Astrocyte (in vitro differentiated cells and primary cell): ENCODE measurements at regions not wholly inside any gene's neighbourhood (a gene's known extent, or its start where the extent isn't known, plus 50 kb on each side); places are given as distances from the start of the nearest gene placed in this dataset.
A peak's percentile ranks its signal among the peaks of the same experiment; 100 is the strongest.

Experiments used
- DNase-seq: peaks from one replicate; pipeline ENCODE4 v3.0.0-alpha.2; 2010; ENCODE audit warnings: low read depth
- FAIRE-seq: peaks from 2 replicates; lab custom pipeline; 2011; peaks lifted over from hg19 to GRCh38; lab: Jason Lieb, UNC
- H2AFZ ChIP-seq: 2 replicates; pipeline ENCODE4 v1.6.0; 2012; ENCODE audit warnings: low read depth, low read length, inconsistent platforms
- H3K27ac ChIP-seq: 2 replicates; pipeline ENCODE4 v1.5.1; 2011; ENCODE audit warnings: low read depth, low read length, inconsistent platforms
- H3K27me3 ChIP-seq: 2 replicates; pipeline ENCODE4 v1.6.0; 2011; ENCODE audit warnings: low read length, inconsistent platforms; ENCODE audit not compliant: insufficient read depth
- H3K36me3 ChIP-seq: 2 replicates; pipeline ENCODE4 v1.5.1; 2011; ENCODE audit warnings: low read length, inconsistent platforms; ENCODE audit not compliant: insufficient read depth
- H3K4me1 ChIP-seq: 2 replicates; pipeline ENCODE4 v1.5.1; 2011; ENCODE audit warnings: low read length, inconsistent platforms; ENCODE audit not compliant: insufficient read depth
- H3K4me2 ChIP-seq: 2 replicates; pipeline ENCODE4 v1.6.0; 2012; ENCODE audit warnings: low read length, inconsistent platforms
- H3K4me3 ChIP-seq: 2 replicates; pipeline ENCODE4 v1.5.1; 2011; ENCODE audit warnings: low read depth, mild to moderate bottlenecking, low read length, inconsistent platforms; ENCODE audit not compliant: insufficient read depth
- H3K79me2 ChIP-seq: 2 replicates; pipeline ENCODE4 v1.6.0; 2012; ENCODE audit warnings: mild to moderate bottlenecking, low read length, inconsistent platforms; ENCODE audit not compliant: insufficient read depth
- H3K9ac ChIP-seq: 2 replicates; pipeline ENCODE4 v1.6.0; 2012; ENCODE audit warnings: mild to moderate bottlenecking, low read length, inconsistent platforms
- H3K9me3 ChIP-seq: 2 replicates; pipeline ENCODE4 v1.5.1; 2012; ENCODE audit warnings: low read depth, mild to moderate bottlenecking, low read length, inconsistent platforms; ENCODE audit not compliant: insufficient read depth
- H4K20me1 ChIP-seq: 2 replicates; pipeline ENCODE4 v1.6.0; 2012; ENCODE audit warnings: low read length, inconsistent platforms; ENCODE audit not compliant: insufficient read depth
- H3K27ac Mint-ChIP-seq: one replicate; pipeline ENCODE4 v1.8.0; 2021; ENCODE audit warnings: mild to moderate bottlenecking, mixed read lengths; ENCODE audit not compliant: unreplicated experiment
- H3K27me3 Mint-ChIP-seq: one replicate; pipeline ENCODE4 v1.8.0; 2021; ENCODE audit warnings: low read depth, mixed read lengths; ENCODE audit not compliant: unreplicated experiment
- H3K36me3 Mint-ChIP-seq: one replicate; pipeline ENCODE4 v1.8.0; 2021; ENCODE audit warnings: low read depth, mixed read lengths; ENCODE audit not compliant: unreplicated experiment
- H3K4me1 Mint-ChIP-seq: one replicate; pipeline ENCODE4 v1.8.0; 2021; ENCODE audit warnings: low read depth, mixed read lengths; ENCODE audit not compliant: unreplicated experiment
- H3K4me3 Mint-ChIP-seq: one replicate; pipeline ENCODE4 v1.8.0; 2021; ENCODE audit warnings: mild to moderate bottlenecking, moderate library complexity, mixed read lengths; ENCODE audit not compliant: unreplicated experiment
- H3K9me3 Mint-ChIP-seq: one replicate; pipeline ENCODE4 v1.8.0; 2021; ENCODE audit warnings: mild to moderate bottlenecking, mixed read lengths; ENCODE audit not compliant: unreplicated experiment
- EZH2 ChIP-seq: IDR thresholded peaks from 2 replicates; pipeline ENCODE4 v1.6.1; 2012; ENCODE audit warnings: mild to moderate bottlenecking, low read length, inconsistent platforms; ENCODE audit not compliant: insufficient read depth
- TF ChIP-seq, protein P1 (sequence below): IDR thresholded peaks from 2 replicates; pipeline ENCODE4 v1.5.1; 2011; ENCODE audit warnings: low read depth, mild to moderate bottlenecking, inconsistent platforms, low read length, moderate library complexity; ENCODE audit not compliant: insufficient read depth

DNA sequence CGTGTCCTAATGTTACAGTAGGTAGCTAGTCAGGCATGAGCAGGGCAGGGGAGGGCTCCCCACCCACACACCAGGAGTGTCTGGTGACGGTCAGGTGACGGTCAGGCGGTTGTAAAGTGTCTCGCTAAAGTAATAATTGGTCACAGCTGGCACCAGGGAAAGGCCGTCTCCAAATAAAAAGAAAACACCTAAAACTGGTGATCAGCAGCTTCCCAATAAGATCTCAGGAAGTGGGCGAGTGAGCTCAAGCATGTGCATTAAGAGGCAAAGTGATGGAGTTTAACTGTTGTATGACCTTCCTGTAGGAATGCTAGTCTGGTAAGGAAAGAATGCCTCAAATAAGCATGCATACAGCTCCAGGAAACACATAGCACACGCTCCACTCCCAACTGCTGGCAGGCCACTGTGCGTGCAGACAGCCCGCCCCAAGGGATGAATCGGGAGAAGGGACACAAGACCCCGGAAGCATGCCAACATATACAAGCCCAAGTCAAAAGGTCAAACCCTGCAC lies 177.1 kb downstream of the RNF144A start:
- Mint-ChIP-seq H3K4me1 (peaks cover 9% of the 10 kb centered on the region), H3K27ac (no peak overlapping the region), H3K9me3 (peaks cover 2% of the 10 kb centered on the region), H3K27me3 (peaks cover 5% of the 10 kb centered on the region), H3K4me3 (no peak overlapping the region), H3K36me3 (no peaks in the 10 kb centered on the region)
- TF ChIP-seq, protein P1, sequence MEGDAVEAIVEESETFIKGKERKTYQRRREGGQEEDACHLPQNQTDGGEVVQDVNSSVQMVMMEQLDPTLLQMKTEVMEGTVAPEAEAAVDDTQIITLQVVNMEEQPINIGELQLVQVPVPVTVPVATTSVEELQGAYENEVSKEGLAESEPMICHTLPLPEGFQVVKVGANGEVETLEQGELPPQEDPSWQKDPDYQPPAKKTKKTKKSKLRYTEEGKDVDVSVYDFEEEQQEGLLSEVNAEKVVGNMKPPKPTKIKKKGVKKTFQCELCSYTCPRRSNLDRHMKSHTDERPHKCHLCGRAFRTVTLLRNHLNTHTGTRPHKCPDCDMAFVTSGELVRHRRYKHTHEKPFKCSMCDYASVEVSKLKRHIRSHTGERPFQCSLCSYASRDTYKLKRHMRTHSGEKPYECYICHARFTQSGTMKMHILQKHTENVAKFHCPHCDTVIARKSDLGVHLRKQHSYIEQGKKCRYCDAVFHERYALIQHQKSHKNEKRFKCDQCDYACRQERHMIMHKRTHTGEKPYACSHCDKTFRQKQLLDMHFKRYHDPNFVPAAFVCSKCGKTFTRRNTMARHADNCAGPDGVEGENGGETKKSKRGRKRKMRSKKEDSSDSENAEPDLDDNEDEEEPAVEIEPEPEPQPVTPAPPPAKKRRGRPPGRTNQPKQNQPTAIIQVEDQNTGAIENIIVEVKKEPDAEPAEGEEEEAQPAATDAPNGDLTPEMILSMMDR, result no peak
- TF ChIP-seq EZH2, result no peak
- Histone ChIP-seq H3K9ac (no peak overlapping the region), H3K9me3 (no peaks in the 10 kb centered on the region), H2AFZ (no peak overlapping the region), H3K4me3 (no peak overlapping the region), H4K20me1 (no peaks in the 10 kb centered on the region), H3K27me3 (no peaks in the 10 kb centered on the region), H3K4me1 (peaks cover 7% of the 10 kb centered on the region), H3K36me3 (no peaks in the 10 kb centered on the region), H3K27ac (no peak overlapping the region), H3K4me2 (peak overlapping the region; percentile 47), H3K79me2 (no peaks in the 10 kb centered on the region)
- DNase-seq, result peak; percentile 35
- FAIRE-seq, result no peak

DNA sequence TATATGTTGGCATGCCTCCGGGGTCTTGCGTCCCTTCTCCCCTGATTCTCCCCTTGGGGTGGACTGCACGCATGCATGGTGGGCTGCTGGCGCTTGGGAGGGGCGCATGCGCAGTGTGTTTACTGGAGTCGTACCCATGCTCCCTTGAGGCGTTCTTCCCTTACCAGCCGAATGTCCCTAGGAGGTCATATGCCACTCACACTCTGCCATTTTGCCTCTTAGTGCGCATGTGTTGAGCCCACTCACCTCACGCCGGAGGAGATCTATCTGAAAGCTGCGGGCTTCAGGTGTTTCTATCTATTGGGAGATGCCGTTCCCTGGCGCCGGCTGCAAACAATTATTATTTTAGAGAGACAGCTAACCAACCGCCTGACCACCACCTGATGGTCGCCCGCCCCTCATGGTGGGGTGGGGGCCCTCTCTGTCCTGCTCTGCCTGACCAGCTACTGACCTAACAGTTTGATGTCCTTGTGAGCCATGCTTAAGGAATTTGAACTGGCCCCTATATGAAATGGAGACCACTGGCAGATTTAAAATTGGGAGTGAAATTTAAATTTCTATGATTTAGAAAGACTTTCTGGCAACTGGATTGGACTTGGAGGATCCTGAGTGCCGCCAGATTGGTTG lies 179.6 kb downstream of the RNF144A start:
- Mint-ChIP-seq H3K4me1 (peaks cover 9% of the 10 kb centered on the region), H3K27me3 (peaks cover 5% of the 10 kb centered on the region), H3K36me3 (no peaks in the 10 kb centered on the region), H3K9me3 (peaks cover 2% of the 10 kb centered on the region), H3K27ac (no peak overlapping the region), H3K4me3 (no peak overlapping the region)
- Histone ChIP-seq H3K4me1 (peaks cover 7% of the 10 kb centered on the region), H3K27me3 (no peaks in the 10 kb centered on the region), H3K4me3 (no peak overlapping the region), H3K36me3 (no peaks in the 10 kb centered on the region), H2AFZ (peak overlapping the region; percentile 50), H4K20me1 (no peaks in the 10 kb centered on the region), H3K79me2 (no peaks in the 10 kb centered on the region), H3K9me3 (no peaks in the 10 kb centered on the region), H3K9ac (no peak overlapping the region), H3K4me2 (peak overlapping the region; percentile 79), H3K27ac (no peak overlapping the region)
- FAIRE-seq (no peak), DNase-seq (no peak)
- TF ChIP-seq, protein P1, result no peak
- no peak for TF ChIP-seq EZH2

DNA sequence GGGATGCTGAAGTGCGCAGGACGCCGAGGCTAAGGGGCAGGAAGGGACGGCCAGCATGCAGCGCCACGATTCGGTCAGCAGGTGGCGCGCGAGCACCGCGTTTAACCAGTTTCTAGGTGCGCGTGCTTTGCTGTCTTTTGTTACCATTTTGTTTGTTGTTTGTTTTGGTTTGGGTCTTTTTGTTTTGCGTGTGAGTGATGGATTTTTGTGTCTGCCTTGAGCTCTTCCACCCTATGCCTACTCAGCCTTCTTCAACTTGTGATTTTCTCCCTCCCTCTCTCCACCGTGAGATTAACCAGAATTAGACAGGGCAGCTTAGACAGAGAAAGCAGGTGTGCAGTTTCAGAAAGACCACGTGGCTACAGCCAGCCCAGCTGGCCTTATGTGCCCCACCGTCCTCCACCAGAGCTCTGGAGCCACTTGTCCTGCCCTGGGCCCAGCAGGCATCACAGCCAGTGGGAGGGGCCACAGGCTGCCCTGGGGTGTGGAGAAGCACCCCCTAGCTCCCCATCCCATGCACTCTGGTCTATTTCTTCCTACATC lies 180.2 kb downstream of the RNF144A start:
- Mint-ChIP-seq H3K36me3 (no peaks in the 10 kb centered on the region), H3K4me1 (peaks cover 9% of the 10 kb centered on the region), H3K9me3 (peaks cover 2% of the 10 kb centered on the region), H3K27me3 (peaks cover 5% of the 10 kb centered on the region), H3K27ac (no peak overlapping the region), H3K4me3 (no peak overlapping the region)
- Histone ChIP-seq H2AFZ (peak overlapping the region; percentile 50), H3K4me1 (peaks cover 7% of the 10 kb centered on the region), H3K9ac (peak overlapping the region; percentile 51), H3K4me3 (no peak overlapping the region), H3K27ac (no peak overlapping the region), H3K36me3 (no peaks in the 10 kb centered on the region), H4K20me1 (no peaks in the 10 kb centered on the region), H3K4me2 (peak overlapping the region; percentile 79), H3K27me3 (no peaks in the 10 kb centered on the region), H3K79me2 (no peaks in the 10 kb centered on the region), H3K9me3 (no peaks in the 10 kb centered on the region)
- FAIRE-seq, result no peak
- DNase-seq, result peak; percentile 8
- TF ChIP-seq, protein P1, result peak; percentile 97
- no peak for TF ChIP-seq EZH2
